ENCODE measurements at regions not wholly inside any gene's neighbourhood (a gene's known extent, or its start where the extent isn't known, plus 50 kb on each side); places are given as distances from the start of the nearest gene placed in this dataset.

DNA sequence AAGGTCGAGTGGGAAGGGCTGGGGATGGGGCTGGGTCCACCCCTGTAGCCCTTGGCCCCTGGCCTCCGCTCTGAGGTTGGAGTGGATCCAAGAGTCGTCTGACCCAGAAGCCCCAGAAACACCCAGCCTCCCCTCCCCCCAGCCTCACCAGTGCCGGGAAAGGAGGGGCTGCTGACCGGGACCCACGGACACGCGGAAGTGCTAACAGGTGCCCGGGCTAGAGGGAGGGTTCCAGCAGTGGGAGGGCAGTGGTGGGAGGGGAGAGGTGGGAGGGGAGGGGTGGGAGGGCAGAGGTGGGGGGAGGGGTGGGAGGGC is 131.8 kb upstream of the NKX1-1 start:
- Histone ChIP-seq H3K4me3 (ENCODE audit: insufficient read length, low read depth) (no peak overlapping the region), H3K27me3 (ENCODE audit: insufficient read depth, insufficient read length) (peaks cover 2% of the 10 kb centered on the region), H3K36me3 (ENCODE audit: insufficient read depth, insufficient read length, low read length) (no peaks in the 10 kb centered on the region), H3K9me3 (ENCODE audit: insufficient read depth, low read length) (no peaks in the 10 kb centered on the region), H3K9ac (ENCODE audit: insufficient read length, low read depth) (no peak overlapping the region), H3K4me1 (ENCODE audit: insufficient read depth, insufficient read length) (peaks cover 37% of the 10 kb centered on the region)
- TF ChIP-seq YY1 (IDR thresholded peaks at IDR 0.05; ENCODE audit: insufficient read depth, insufficient read length) (no peak), ZNF274 (IDR thresholded peaks at IDR 0.05; ENCODE audit: low read depth, low read length) (no peak), SUZ12 (IDR thresholded peaks at IDR 0.05; ENCODE audit: extremely low read depth, insufficient read depth, insufficient read length) (no peak)
- no peak for DNase-seq (ENCODE audit: low read depth, low spot score)

DNA sequence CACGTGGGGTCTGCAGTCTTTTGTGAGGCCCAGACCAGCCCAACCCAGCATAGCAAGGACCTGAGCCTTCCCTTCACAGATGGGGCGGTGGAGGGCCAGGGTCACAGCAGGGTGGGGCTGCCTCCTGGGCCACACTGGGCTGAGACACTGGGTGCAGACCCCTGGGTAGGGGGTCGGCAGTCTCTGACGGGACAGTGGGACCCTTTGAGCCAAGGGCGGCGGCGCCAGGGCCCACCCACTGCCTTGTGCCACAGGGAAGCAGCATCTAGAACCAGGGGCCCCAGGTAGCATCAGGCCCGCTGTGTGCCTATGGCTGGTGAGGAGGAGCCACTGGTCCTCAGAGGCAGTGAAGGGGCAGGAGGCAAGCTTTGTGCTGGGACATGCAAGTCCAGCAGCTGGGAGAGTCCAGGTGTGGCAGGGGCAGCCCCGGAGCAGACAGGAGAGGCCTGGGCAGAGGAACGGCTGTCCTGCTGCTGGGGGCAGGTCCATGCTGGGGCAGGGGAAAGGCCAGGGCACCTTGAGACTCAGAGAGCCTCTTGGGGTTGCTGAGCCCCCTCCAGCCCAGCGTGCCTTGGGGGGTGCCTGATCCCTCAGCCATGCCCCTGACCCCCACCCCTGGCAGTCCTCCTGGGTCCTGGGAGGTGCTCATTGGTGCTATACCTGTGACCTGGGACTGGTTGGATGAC is 131.3 kb upstream of the NKX1-1 start:
- H3K9me3 ChIP-seq (ENCODE audit: insufficient read depth, low read length): no peaks in the 10 kb centered on the region
- peaks cover 2% of the 10 kb centered on the region for H3K27me3 ChIP-seq (ENCODE audit: insufficient read depth, insufficient read length)
- H3K4me1 ChIP-seq (ENCODE audit: insufficient read depth, insufficient read length): peaks cover 36% of the 10 kb centered on the region
- no peak for TF ChIP-seq SUZ12 (IDR thresholded peaks at IDR 0.05; ENCODE audit: extremely low read depth, insufficient read depth, insufficient read length)
- no peak for TF ChIP-seq YY1 (IDR thresholded peaks at IDR 0.05; ENCODE audit: insufficient read depth, insufficient read length)
- TF ChIP-seq ZNF274 (IDR thresholded peaks at IDR 0.05; ENCODE audit: low read depth, low read length): no peak
- no peaks in the 10 kb centered on the region for H3K36me3 ChIP-seq (ENCODE audit: insufficient read depth, insufficient read length, low read length)
- H3K9ac ChIP-seq (ENCODE audit: insufficient read length, low read depth): peak overlapping the region; percentile 21
- no peak overlapping the region for H3K4me3 ChIP-seq (ENCODE audit: insufficient read length, low read depth)
- no peak for DNase-seq (ENCODE audit: low read depth, low spot score)

GRCh38 chr4:1536579-1537409 is 130.6 kb upstream of the NKX1-1 start:
- TF ChIP-seq SUZ12 (IDR thresholded peaks at IDR 0.05; ENCODE audit: extremely low read depth, insufficient read depth, insufficient read length) (no peak), YY1 (IDR thresholded peaks at IDR 0.05; ENCODE audit: insufficient read depth, insufficient read length) (no peak), ZNF274 (IDR thresholded peaks at IDR 0.05; ENCODE audit: low read depth, low read length) (no peak)
- DNase-seq (ENCODE audit: low read depth, low spot score): no peak
- Histone ChIP-seq H3K9ac (ENCODE audit: insufficient read length, low read depth) (no peak overlapping the region), H3K4me1 (ENCODE audit: insufficient read depth, insufficient read length) (peaks cover 28% of the 10 kb centered on the region), H3K36me3 (ENCODE audit: insufficient read depth, insufficient read length, low read length) (no peaks in the 10 kb centered on the region), H3K4me3 (ENCODE audit: insufficient read length, low read depth) (no peak overlapping the region), H3K9me3 (ENCODE audit: insufficient read depth, low read length) (no peaks in the 10 kb centered on the region), H3K27me3 (ENCODE audit: insufficient read depth, insufficient read length) (peaks cover 2% of the 10 kb centered on the region)

DNA sequence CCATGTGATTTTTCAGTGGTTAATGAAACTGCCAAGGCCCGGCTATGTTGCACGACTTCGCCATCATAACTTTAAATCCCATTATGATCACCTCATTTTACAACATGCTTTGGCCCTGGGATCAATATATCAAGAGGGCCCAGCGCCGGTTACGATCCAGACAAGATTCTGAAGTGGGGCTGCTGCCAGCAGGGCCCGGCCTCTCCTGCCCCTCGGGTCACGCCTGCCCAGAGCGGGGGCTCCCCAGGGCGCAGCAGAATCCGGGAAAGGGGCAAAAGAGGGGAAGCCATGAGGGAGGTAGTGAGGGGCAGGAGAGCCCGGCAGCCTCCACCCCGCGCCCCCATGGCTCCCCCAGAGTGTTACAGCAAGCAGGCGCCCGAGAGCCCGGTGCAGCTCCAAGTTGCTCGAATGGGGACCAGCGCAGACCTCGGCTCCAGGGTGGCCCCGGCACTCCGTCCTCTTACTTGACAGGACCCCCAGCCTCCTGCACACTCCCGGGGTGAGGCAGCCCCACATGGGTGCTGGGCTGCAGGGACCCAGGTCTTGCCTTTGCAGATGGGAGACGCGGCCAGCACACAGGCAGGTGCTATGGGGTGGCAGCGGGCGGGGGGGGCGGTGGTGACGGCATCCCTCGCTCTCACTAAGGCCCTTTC is 129.8 kb upstream of the NKX1-1 start:
- DNase-seq (ENCODE audit: low read depth, low spot score): no peak
- Histone ChIP-seq H3K27me3 (ENCODE audit: insufficient read depth, insufficient read length) (peaks cover 2% of the 10 kb centered on the region), H3K9ac (ENCODE audit: insufficient read length, low read depth) (no peak overlapping the region), H3K4me3 (ENCODE audit: insufficient read length, low read depth) (no peak overlapping the region), H3K36me3 (ENCODE audit: insufficient read depth, insufficient read length, low read length) (no peaks in the 10 kb centered on the region), H3K4me1 (ENCODE audit: insufficient read depth, insufficient read length) (peaks cover 27% of the 10 kb centered on the region), H3K9me3 (ENCODE audit: insufficient read depth, low read length) (no peaks in the 10 kb centered on the region)
- no peak for TF ChIP-seq YY1 (IDR thresholded peaks at IDR 0.05; ENCODE audit: insufficient read depth, insufficient read length)
- TF ChIP-seq ZNF274 (IDR thresholded peaks at IDR 0.05; ENCODE audit: low read depth, low read length): no peak
- no peak for TF ChIP-seq SUZ12 (IDR thresholded peaks at IDR 0.05; ENCODE audit: extremely low read depth, insufficient read depth, insufficient read length)

DNA sequence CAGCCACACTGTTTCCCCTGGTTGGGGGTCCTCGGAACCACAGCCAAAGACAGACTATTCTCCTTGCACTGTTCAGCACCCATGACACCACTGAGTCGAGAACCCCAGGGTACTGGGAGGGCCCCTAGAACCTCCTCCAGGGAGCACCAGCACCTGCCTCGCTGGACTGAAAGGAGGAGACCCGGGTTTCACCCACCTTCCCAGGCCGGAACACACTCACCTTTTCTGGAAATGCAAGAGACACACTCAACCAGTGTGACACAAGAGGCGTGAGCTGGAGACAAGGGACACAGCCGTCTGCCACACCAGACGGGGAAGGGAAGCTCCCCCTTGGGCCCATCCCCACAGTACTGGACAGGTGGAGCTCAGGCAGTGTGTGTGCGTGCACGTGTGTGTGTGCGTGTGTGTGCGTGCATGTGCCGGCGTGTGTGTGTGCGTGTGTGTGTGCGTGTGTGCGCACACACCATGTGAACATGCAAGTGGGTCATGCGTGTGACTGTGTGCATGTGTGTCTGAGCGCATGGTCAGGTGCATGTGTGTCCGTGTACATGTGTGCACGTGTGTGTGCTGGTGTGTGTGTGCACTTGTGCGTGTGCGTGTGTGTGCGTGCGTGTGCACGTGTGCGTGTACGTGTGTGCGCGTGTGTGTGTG is 128.8 kb upstream of the NKX1-1 start:
- Histone ChIP-seq H3K36me3 (ENCODE audit: insufficient read depth, insufficient read length, low read length) (no peaks in the 10 kb centered on the region), H3K9ac (ENCODE audit: insufficient read length, low read depth) (no peak overlapping the region), H3K4me3 (ENCODE audit: insufficient read length, low read depth) (no peak overlapping the region), H3K9me3 (ENCODE audit: insufficient read depth, low read length) (no peaks in the 10 kb centered on the region), H3K4me1 (ENCODE audit: insufficient read depth, insufficient read length) (peaks cover 23% of the 10 kb centered on the region), H3K27me3 (ENCODE audit: insufficient read depth, insufficient read length) (peaks cover 2% of the 10 kb centered on the region)
- no peak for TF ChIP-seq ZNF274 (IDR thresholded peaks at IDR 0.05; ENCODE audit: low read depth, low read length)
- TF ChIP-seq YY1 (IDR thresholded peaks at IDR 0.05; ENCODE audit: insufficient read depth, insufficient read length): no peak
- no peak for TF ChIP-seq SUZ12 (IDR thresholded peaks at IDR 0.05; ENCODE audit: extremely low read depth, insufficient read depth, insufficient read length)
- no peak for DNase-seq (ENCODE audit: low read depth, low spot score)

- Histone ChIP-seq H3K4me1 (ENCODE audit: insufficient read depth, insufficient read length) (peaks cover 20% of the 10 kb centered on the region), H3K4me3 (ENCODE audit: insufficient read length, low read depth) (no peak overlapping the region), H3K36me3 (ENCODE audit: insufficient read depth, insufficient read length, low read length) (no peaks in the 10 kb centered on the region), H3K9ac (ENCODE audit: insufficient read length, low read depth) (no peak overlapping the region), H3K9me3 (ENCODE audit: insufficient read depth, low read length) (no peaks in the 10 kb centered on the region), H3K27me3 (ENCODE audit: insufficient read depth, insufficient read length) (peaks cover 2% of the 10 kb centered on the region)
- no peak for TF ChIP-seq YY1 (IDR thresholded peaks at IDR 0.05; ENCODE audit: insufficient read depth, insufficient read length)
- TF ChIP-seq SUZ12 (IDR thresholded peaks at IDR 0.05; ENCODE audit: extremely low read depth, insufficient read depth, insufficient read length): no peak
- TF ChIP-seq ZNF274 (IDR thresholded peaks at IDR 0.05; ENCODE audit: low read depth, low read length): no peak
- DNase-seq (ENCODE audit: low read depth, low spot score): no peak
Measured at GRCh38 chr4:1534095-1534872, 128.0 kb upstream of the NKX1-1 start.
